Prostate gland (tissue), 2 donors: ENCODE measurements at regions not wholly inside any gene's neighbourhood (a gene's known extent, or its start where the extent isn't known, plus 50 kb on each side); places are given as distances from the start of the nearest gene placed in this dataset.

Experiments used
- POLR2A ChIP-seq: fragments of 450-650 bp; IDR thresholded peaks from one replicate; pipeline ENCODE4 v1.6.1; 2016; ENCODE audit warnings: antibody characterized with exemption, mild to moderate bottlenecking
- POLR2AphosphoS5 ChIP-seq: sonication (generic); formaldehyde crosslinking; IDR thresholded peaks from one replicate; pipeline ENCODE4 v1.6.1; 2017; ENCODE audit warnings: antibody characterized with exemption
- TF ChIP-seq, protein P1 (sequence below), 4 experiments: fragments of 200-600 bp in 2 of 4; fragments of 450-650 bp in 2 of 4; sonication (generic) in 2 of 4; IDR thresholded peaks; 1 replicate in 3 of 4; 2 replicates in 1 of 4; pipeline ENCODE4 v1.5.1; 2016 to 2019; ENCODE audit warnings: antibody characterized with exemption in 4 of 4, mild to moderate bottlenecking in 2 of 4, moderate library complexity in 2 of 4

DNA sequence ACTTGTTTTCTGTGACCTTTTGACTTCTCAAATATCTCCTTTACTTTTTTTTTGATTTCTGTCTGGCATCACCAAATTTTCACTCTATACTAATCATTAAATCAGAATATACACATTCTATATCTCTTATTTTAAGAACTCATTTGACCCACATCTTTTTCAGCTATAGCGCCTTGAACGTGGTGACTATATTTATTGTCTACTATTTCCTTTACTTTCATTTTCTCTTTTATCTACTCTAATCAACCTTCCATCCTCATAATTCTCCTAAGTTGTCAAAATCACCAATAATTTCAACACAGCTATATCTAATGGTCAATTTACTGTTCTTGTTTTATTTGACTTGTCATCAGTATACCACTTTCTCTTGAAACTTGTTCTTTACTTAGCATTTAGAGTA, 119.0 kb upstream of the CBLB start:
- TF ChIP-seq, protein P1, sequence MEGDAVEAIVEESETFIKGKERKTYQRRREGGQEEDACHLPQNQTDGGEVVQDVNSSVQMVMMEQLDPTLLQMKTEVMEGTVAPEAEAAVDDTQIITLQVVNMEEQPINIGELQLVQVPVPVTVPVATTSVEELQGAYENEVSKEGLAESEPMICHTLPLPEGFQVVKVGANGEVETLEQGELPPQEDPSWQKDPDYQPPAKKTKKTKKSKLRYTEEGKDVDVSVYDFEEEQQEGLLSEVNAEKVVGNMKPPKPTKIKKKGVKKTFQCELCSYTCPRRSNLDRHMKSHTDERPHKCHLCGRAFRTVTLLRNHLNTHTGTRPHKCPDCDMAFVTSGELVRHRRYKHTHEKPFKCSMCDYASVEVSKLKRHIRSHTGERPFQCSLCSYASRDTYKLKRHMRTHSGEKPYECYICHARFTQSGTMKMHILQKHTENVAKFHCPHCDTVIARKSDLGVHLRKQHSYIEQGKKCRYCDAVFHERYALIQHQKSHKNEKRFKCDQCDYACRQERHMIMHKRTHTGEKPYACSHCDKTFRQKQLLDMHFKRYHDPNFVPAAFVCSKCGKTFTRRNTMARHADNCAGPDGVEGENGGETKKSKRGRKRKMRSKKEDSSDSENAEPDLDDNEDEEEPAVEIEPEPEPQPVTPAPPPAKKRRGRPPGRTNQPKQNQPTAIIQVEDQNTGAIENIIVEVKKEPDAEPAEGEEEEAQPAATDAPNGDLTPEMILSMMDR (IDR thresholded peaks at IDR 0.05): no peak
- TF ChIP-seq POLR2A (no peak), POLR2AphosphoS5 (no peak)
